ENCODE measurements at regions not wholly inside any gene's neighbourhood (a gene's known extent, or its start where the extent isn't known, plus 50 kb on each side); places are given as distances from the start of the nearest gene placed in this dataset.

DNA sequence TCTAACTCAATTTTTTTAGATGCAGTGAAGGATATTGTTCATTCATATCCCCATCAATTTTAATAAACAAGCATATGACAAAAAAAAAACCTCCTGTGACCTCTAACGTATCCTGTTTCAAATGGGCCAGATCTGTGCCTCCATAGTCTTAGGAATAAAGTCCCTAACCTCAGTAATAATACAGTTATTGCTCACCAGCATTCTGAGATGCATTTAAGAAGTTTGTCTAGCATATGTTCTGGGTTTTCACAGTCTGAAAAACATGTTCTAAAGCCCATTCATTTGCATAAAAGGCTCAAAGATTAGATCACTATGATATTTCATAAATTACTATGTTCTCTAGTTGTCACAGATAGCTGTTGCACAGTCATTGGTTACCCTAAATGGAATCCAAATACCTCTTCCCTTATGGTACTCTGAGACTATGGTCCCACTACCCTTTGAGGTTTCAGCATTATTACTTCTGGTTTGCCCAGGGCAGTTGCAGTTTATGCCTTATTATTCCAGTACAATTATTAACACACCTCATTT lies 190.1 kb downstream of the ZIC4 start:
- Histone ChIP-seq H3K27ac (ENCODE audit: low read depth, low read length) (no peak overlapping the region), H3K4me3 (replicated peaks in 1 of 2; ENCODE audit: low read depth in 1 of 2, low read length in 2 of 2) (no peak overlapping the region), H3K9me3 (ENCODE audit: control insufficient read depth in 1 of 2, insufficient read depth in 1 of 2, low read depth in 1 of 2, low read length in 2 of 2) (no peaks in the 10 kb centered on the region), H3K9me2 (ENCODE audit: insufficient read depth) (no peaks in the 10 kb centered on the region), H2AFZ (ENCODE audit: low read depth, low read length, poor library complexity, severe bottlenecking) (no peak overlapping the region), H3K9ac (ENCODE audit: low read length) (no peak overlapping the region), H3K4me1 (ENCODE audit: control insufficient read depth in 1 of 2, insufficient read depth in 2 of 2, low read length in 2 of 2) (no peaks in the 10 kb centered on the region), H3K4me2 (ENCODE audit: low read length) (no peak overlapping the region), H4K20me1 (ENCODE audit: insufficient read depth) (no peaks in the 10 kb centered on the region), H3K36me3 (ENCODE audit: control insufficient read depth in 1 of 2, insufficient read depth in 2 of 2, low read length in 2 of 2) (no peaks in the 10 kb centered on the region), H3K27me3 (ENCODE audit: insufficient read depth, low read length) (no peaks in the 10 kb centered on the region), H3K79me2 (ENCODE audit: insufficient read depth, low read length) (no peaks in the 10 kb centered on the region)
- CTCF ChIA-PET, result no interaction called here
- ATAC-seq (no peak), DNase-seq (ENCODE audit: low read depth, low spot score) (no peak)
- POLR2A ChIA-PET, result no interaction called here
- RAD21 ChIA-PET (ENCODE audit: low non-redundant PET in 1 of 2, low total read pairs in 2 of 2, uncharacterized antibody in 2 of 2, unreplicated experiment in 2 of 2), result no interaction called here
- TF ChIP-seq SIN3A (IDR thresholded peaks at IDR 0.05; ENCODE audit: low read depth), result no peak
- intact Hi-C loops (cut with micrococcal nuclease), result no loop called here
- no TSS peak for BruUV-seq (replicated peaks)

DNA sequence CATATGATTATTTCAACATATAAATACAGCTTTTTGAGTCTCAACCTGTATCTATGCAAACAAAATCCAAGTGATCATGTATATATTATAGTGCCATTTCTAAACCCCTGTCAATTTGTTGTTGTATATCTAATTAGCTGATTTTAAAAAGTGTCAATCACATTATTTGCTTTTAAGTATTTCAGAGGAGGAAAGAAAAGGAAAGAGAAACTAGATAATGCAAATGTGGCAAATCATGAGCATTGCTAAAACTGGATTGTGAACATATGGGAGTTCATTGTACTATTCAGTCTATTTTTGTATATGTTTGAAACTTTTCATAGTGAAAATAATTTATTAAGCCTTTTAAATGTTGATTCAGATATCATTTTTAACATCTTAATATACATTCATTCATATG lies 190.7 kb downstream of the ZIC4 start:
- Histone ChIP-seq H2AFZ (ENCODE audit: low read depth, low read length, poor library complexity, severe bottlenecking) (no peak overlapping the region), H3K27me3 (ENCODE audit: insufficient read depth, low read length) (no peaks in the 10 kb centered on the region), H3K9ac (ENCODE audit: low read length) (no peak overlapping the region), H3K4me1 (ENCODE audit: control insufficient read depth in 1 of 2, insufficient read depth in 2 of 2, low read length in 2 of 2) (no peaks in the 10 kb centered on the region), H3K9me2 (ENCODE audit: insufficient read depth) (no peaks in the 10 kb centered on the region), H3K4me2 (ENCODE audit: low read length) (no peak overlapping the region), H4K20me1 (ENCODE audit: insufficient read depth) (no peaks in the 10 kb centered on the region), H3K9me3 (ENCODE audit: control insufficient read depth in 1 of 2, insufficient read depth in 1 of 2, low read depth in 1 of 2, low read length in 2 of 2) (no peaks in the 10 kb centered on the region), H3K36me3 (ENCODE audit: control insufficient read depth in 1 of 2, insufficient read depth in 2 of 2, low read length in 2 of 2) (no peaks in the 10 kb centered on the region), H3K27ac (ENCODE audit: low read depth, low read length) (no peak overlapping the region), H3K79me2 (ENCODE audit: insufficient read depth, low read length) (no peaks in the 10 kb centered on the region), H3K4me3 (replicated peaks in 1 of 2; ENCODE audit: low read depth in 1 of 2, low read length in 2 of 2) (no peak overlapping the region)
- RAD21 ChIA-PET (ENCODE audit: low non-redundant PET in 1 of 2, low total read pairs in 2 of 2, uncharacterized antibody in 2 of 2, unreplicated experiment in 2 of 2), result no interaction called here
- intact Hi-C loops (cut with micrococcal nuclease), result no loop called here
- ATAC-seq, result no peak
- TF ChIP-seq POLR2AphosphoS5 (IDR thresholded peaks at IDR 0.05; ENCODE audit: low read depth, low read length) (no peak), ELF1 (IDR thresholded peaks at IDR 0.05; ENCODE audit: borderline replicate concordance, low read depth) (no peak), SP1 (IDR thresholded peaks at IDR 0.05; ENCODE audit: low read depth) (no peak), ZFX (IDR thresholded peaks at IDR 0.05) (no peak), SRF (IDR thresholded peaks at IDR 0.05; ENCODE audit: low read depth) (no peak), FOSL1 (IDR thresholded peaks at IDR 0.05; ENCODE audit: low read depth) (no peak), JUND (IDR thresholded peaks at IDR 0.05) (no peak), POLR2A (IDR thresholded peaks at IDR 0.05; ENCODE audit: borderline replicate concordance, extremely low read depth, insufficient read depth, insufficient read length) (no peak), TCF7L2 (IDR thresholded peaks at IDR 0.05; ENCODE audit: borderline replicate concordance, extremely low read depth, insufficient read depth, insufficient read length) (no peak), ZNF274 (IDR thresholded peaks at IDR 0.05; ENCODE audit: low read depth, low read length) (no peak)
- TF ChIP-seq, protein P1, sequence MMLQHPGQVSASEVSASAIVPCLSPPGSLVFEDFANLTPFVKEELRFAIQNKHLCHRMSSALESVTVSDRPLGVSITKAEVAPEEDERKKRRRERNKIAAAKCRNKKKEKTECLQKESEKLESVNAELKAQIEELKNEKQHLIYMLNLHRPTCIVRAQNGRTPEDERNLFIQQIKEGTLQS (IDR thresholded peaks at IDR 0.05), result no peak
- TF ChIP-seq, protein P2, sequence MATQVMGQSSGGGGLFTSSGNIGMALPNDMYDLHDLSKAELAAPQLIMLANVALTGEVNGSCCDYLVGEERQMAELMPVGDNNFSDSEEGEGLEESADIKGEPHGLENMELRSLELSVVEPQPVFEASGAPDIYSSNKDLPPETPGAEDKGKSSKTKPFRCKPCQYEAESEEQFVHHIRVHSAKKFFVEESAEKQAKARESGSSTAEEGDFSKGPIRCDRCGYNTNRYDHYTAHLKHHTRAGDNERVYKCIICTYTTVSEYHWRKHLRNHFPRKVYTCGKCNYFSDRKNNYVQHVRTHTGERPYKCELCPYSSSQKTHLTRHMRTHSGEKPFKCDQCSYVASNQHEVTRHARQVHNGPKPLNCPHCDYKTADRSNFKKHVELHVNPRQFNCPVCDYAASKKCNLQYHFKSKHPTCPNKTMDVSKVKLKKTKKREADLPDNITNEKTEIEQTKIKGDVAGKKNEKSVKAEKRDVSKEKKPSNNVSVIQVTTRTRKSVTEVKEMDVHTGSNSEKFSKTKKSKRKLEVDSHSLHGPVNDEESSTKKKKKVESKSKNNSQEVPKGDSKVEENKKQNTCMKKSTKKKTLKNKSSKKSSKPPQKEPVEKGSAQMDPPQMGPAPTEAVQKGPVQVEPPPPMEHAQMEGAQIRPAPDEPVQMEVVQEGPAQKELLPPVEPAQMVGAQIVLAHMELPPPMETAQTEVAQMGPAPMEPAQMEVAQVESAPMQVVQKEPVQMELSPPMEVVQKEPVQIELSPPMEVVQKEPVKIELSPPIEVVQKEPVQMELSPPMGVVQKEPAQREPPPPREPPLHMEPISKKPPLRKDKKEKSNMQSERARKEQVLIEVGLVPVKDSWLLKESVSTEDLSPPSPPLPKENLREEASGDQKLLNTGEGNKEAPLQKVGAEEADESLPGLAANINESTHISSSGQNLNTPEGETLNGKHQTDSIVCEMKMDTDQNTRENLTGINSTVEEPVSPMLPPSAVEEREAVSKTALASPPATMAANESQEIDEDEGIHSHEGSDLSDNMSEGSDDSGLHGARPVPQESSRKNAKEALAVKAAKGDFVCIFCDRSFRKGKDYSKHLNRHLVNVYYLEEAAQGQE (IDR thresholded peaks at IDR 0.05; ENCODE audit: low read depth), result no peak
- no TSS peak for BruUV-seq (replicated peaks)
- CTCF ChIA-PET, result no interaction called here
- no peak for DNase-seq (ENCODE audit: low read depth, low spot score)
- POLR2A ChIA-PET, result no interaction called here
